Kidney capillary endothelial cell (primary cell): ENCODE measurements at regions not wholly inside any gene's neighbourhood (a gene's known extent, or its start where the extent isn't known, plus 50 kb on each side); places are given as distances from the start of the nearest gene placed in this dataset.

Experiments used
- DNase-seq: peaks from one replicate; pipeline ENCODE4 v3.0.0-alpha.2; 2018; ENCODE audit warnings: low spot score

DNA sequence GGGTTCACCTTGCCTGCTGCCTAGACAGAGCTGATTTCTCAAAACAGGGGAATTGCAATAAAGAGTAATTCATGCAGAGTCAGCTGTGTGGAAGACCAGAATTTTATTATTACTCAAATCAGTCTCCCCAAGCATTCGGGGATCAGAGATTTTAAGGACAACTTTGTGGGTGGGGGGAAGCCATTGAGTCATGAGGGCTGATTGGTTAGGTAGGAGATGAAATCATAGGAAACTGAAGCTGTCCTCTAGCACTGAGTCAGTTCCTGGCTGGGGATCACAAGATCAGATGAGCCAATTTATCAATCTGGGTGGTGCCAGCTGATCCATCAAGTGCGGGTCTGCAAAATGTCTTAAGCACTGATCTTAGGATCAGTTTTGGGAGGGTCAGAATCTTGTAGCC lies 159.1 kb upstream of the MAP1B start:
- no peak for DNase-seq

DNA sequence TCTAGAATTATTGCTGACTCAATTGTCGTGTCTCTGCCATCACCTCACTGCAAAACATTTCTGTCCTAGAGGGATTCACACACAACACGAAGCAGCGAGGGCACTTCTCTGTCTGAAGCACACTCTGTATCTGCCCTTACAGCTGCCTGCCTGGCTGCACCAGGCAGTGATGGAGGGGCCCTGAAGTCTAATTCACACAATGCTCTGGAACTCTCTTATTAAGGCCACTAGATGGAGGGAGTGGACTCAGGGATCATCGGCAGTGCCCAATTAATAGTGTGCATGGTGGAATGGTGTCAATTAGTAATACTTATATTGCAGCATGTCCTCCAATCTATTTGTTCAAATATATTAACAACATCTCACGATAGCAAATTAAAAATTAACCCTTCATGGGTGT lies 157.5 kb upstream of the MAP1B start:
- DNase-seq, result no peak

GRCh38 chr5:71953866-71954265 lies 153.4 kb upstream of the MAP1B start:
- no peak for DNase-seq

DNA sequence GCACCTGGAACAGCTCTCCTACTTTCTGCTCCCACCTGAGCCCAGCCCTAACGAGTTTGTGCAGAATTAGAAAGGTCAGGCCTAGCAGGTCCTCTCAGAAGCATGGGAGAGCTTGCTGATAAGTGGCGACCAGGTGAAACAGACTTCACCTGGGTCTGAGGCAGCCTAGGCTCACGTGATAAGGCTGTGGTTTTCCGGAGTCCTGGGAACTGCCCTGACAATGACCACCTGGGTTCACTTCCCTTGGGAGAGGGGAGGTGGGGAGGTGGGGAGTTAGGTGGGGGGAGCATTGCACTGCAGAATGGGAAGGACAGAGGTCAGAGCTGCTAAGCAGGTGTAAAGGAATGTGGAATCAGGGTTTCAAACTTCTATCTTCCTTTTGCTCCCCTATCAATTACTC lies 152.9 kb upstream of the MAP1B start:
- no peak for DNase-seq

DNA sequence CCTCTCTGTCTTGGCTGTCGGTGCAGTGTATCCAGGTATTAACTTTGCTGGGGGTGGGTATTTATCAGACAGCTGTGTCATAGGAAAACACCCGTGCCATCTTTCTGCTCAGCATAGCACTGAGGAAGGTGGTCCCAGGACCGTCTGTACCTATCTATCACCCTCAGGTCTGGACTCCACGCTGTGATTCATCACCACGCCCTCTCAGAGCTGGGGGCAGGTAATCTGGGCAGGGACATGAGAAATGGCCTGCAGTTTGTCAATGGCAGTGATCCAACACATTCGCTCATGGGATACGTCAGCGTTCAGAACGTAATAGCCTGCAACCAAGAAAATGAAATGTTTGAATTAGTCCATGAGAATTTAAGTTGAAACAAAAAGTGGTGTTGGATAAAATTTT lies 151.6 kb upstream of the MAP1B start:
- no peak for DNase-seq

DNA sequence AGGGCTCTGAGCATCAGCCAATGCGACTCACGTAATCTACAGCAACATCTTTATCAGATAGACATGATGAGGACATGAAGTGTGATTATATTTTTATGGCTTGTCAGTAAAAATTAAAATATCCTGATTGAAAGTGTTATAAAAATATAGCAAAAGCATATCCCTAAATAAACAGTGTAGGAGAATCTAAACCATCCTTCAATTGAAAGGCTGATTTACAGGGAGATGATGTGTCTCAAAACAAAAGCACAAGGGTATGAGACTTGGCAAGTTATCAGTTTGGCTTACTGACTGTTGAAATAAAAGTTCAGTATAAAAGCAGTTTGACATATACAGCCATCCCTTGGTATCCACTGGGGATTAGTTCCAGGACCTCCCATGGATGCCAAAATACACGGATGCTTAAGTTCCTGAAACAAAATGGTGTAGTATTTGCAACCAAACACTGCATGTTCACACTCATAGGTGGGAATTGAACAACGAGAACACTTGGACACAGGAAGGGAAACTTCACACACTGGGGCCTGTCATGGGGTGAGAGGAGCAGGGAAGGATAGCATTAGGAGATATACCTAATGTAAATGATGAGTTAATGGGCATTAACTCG lies 149.9 kb upstream of the MAP1B start:
- DNase-seq, result no peak

- no peak for DNase-seq
Measured at GRCh38 chr5:71960195-71960594, 147.1 kb upstream of the MAP1B start.

DNA sequence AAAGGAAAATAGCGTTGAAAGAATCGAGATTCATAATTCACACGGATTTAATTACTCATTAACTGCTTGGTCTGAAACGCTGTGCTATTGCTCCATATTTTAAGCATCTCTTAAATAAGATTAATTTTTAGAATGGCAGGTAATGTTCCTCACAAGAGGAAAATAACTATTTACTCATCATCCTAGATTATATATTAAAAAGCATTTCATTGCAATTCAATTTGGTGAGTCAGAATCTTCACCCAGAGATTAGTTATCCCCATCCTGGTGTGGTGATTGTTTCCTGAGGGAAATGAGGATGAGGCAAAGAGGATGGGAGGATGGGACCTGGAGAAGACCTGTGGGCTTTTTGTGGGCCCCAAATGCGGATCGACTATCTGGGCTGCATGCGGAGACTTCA lies 145.5 kb upstream of the MAP1B start:
- DNase-seq, result no peak

DNA sequence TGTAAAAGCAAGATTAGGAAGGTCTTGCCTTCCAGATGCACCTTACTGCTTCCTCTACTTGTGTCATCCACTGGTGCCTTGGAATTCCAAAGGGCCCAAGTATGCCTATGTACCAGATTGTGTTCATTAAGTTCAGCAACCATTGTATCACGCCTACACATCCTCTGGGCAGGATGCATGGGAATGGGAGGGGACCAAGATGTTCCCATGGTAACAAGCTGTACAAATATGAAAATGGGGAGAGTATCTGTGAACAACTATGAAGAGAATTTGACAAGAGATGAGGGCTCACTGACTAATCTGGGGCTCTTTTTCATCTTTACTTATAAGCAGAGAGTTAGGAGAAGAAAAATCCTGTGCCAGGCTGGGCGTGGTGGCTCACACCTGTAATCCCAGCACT lies 137.8 kb upstream of the MAP1B start:
- DNase-seq, result peak; percentile 0

DNA sequence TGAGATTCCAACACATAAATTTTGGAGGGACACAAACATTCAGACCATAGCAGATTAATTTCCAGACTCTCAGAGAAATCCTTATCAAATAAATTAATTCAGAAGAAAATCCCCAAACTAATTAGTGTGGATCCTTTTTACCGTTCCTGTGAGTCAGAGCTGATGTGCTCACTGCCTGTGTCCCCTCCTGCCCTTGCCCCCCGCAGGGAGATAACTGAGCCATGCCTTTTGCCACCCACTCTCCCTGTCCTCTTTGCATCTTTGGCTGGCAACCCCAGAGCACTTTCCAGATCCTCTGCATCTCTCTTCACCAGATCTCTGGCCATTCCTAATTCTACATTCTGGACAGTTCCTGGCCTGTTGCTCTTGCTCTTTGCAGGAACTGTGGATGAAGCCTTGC lies 135.4 kb upstream of the MAP1B start:
- DNase-seq, result no peak

DNA sequence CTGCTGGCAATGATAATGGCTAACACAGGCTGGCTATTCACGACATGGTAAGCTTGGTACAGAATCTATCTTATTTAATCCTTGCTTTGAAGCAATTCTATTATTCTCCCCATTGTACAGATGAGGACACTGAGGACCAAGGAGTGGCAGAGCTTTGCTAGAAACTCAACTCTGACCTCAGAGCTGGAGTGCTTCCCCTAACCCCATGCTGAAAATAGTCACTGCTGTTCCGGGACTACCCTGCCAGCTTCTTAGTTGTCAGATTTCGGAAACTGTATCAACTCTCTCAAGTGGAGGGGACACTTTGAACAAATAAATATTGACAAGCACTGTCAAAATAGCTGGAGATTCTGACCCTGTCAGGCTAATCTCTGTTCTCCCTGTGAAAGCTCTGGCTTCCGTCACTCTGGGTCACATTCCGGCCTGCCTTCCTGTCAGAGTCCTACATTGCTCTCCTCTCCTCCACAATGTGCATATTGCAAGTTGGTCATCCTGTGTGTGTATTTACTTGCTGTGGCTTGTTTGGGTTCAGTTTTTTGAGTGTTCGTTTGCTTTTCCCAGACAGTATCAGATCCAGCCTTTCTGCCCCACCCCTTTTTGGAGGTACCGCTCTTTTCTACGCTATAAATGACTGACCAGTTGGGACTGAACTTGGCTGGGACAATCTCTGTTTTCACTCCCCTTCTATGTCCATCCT lies 134.3 kb upstream of the MAP1B start:
- no peak for DNase-seq

DNA sequence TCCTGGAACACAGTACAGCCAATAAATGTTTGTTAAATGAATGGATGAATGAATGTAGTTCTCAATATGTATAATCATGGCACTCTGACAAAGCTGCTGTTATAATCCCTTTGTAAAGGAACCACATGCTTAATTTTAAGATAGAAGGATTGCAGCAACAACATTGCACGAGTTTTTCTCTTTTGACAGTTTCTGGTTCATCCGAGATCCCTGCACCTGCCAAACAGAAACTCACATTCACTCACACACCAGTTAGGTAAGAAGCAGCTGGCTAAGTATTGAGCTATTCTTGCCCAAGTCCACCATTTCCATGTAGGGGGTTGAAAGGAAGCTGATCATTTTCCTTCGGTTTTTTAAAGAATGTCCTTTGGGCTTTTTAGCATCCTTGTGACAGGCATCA lies 133.7 kb upstream of the MAP1B start:
- DNase-seq, result no peak

DNA sequence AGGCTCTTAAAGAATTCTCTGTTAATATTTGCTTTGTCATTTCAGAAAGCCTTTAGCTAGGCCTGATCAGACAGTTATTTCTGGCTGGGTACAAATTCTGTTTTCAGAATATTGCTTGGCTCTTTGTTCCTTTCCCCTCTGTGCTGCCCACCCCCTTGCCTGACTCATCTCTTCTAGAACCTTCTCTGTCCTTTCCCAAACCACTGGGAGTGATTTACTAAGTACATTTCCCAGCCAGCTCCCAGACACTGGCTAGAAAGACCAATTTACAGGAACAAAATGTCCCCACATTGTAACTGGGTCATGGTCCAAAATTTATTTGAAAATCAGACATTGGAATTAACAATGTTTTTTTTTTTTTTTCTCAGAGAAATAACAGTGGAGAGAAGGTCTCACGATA lies 133.1 kb upstream of the MAP1B start:
- no peak for DNase-seq

GRCh38 chr5:71974622-71975021 lies 132.7 kb upstream of the MAP1B start:
- no peak for DNase-seq

- DNase-seq, result no peak
Measured at GRCh38 chr5:71976449-71976848, 130.8 kb upstream of the MAP1B start.

DNA sequence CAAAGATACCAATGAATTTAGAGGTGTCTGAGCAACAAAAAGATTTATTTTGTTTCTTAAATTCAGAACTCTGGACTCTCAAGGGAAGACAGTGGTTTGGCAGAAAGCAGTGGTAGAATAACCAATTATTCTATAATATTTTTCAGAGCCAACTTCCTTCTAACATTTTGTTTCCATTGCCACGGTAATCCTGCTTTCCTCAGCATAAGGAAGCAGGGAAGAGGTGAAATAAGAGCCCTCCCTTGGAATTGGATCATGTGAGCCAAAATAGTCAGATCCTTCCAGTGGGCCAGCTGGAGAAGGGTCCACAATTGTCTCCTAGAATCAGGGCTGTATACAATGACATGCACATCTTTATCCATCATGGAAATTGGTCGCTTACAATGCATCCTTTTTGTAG lies 130.0 kb upstream of the MAP1B start:
- DNase-seq, result no peak

- DNase-seq, result no peak
Measured at GRCh38 chr5:71978216-71978615, 129.1 kb upstream of the MAP1B start.

DNA sequence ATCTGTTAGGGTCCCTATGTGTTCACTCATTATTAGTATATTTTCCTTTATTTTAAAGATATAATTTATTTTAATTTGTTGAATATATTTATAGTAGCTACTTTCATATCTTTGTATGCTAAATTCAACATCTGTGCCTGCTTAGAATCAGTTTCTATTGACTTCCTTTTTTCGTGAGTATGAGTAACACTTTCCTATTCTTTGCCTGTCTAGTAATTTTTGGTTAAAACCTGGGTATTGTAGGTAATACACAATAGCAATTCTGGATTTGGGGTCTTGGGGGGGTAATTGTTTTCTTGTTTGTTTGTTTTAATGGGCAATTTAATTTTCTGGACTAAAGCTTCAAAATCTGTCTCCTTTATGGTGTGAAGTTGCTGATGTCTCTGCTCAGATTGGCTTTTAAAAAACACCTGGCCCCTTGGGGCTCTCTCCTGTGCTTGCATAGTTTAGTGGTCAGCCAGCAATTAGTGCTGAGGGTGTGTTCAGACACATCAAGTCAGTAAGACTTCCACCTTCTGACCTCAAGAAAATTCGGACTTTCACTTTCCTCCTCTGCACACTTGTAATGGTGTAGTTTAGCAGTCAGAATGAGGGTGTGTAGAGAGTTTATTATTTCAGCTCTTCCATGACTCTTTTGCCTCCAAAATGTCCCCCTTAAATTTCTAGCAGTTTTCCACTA lies 124.4 kb upstream of the MAP1B start:
- DNase-seq, result no peak

DNA sequence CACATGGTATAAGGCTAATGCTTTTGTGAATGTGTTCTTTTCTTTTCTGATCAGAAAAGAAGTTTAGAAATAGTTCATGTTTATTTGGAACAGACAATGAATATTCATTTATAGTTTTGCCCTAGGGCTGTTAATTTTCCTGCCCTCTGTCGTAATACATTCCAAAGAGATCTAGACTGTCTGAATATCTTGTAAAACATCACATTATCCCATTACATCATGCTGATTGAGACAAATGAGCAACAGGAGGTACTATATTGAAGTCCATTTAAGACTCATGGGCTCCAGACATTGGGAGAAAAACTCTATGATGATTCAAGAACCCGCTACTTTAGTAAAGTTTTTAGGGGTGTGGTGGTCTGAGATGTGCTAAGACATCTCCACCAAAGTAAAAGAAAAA lies 121.2 kb upstream of the MAP1B start:
- no peak for DNase-seq

GRCh38 chr5:71988808-71989207 lies 118.5 kb upstream of the MAP1B start:
- no peak for DNase-seq

GRCh38 chr5:71993600-71993999 lies 113.7 kb upstream of the MAP1B start:
- no peak for DNase-seq

GRCh38 chr5:71996789-71997188 lies 110.5 kb upstream of the MAP1B start:
- DNase-seq, result no peak

GRCh38 chr5:71998746-71999145 lies 108.5 kb upstream of the MAP1B start:
- no peak for DNase-seq

GRCh38 chr5:72000707-72001106 lies 106.6 kb upstream of the MAP1B start:
- DNase-seq, result no peak
